ENCODE measurements at regions not wholly inside any gene's neighbourhood (a gene's known extent, or its start where the extent isn't known, plus 50 kb on each side); places are given as distances from the start of the nearest gene placed in this dataset.

GRCh38 chr13:100941377-100942368 is 267.1 kb upstream of the TMTC4 start:
- DNase-seq (ENCODE audit: low spot score): no peak
- in situ Hi-C loops (cut with HindIII; ENCODE audit: low sequenced_read_pairs): no loop called here

GRCh38 chr13:100940658-100941057 is 266.1 kb upstream of the TMTC4 start:
- no peak for DNase-seq (ENCODE audit: low spot score)
- in situ Hi-C loops (cut with HindIII; ENCODE audit: low sequenced_read_pairs): no loop called here

GRCh38 chr13:100933841-100934240 is 259.2 kb upstream of the TMTC4 start:
- in situ Hi-C loops (cut with HindIII; ENCODE audit: low sequenced_read_pairs): no loop called here
- DNase-seq (ENCODE audit: low spot score): no peak

- no peak for DNase-seq (ENCODE audit: low spot score)
- in situ Hi-C loops (cut with HindIII; ENCODE audit: low sequenced_read_pairs): no loop called here
Measured at GRCh38 chr13:100922599-100922998, 248.0 kb upstream of the TMTC4 start.

- no peak for DNase-seq (ENCODE audit: low spot score)
- in situ Hi-C loops (cut with HindIII; ENCODE audit: low sequenced_read_pairs): no loop called here
Measured at GRCh38 chr13:100921139-100921538, 246.5 kb upstream of the TMTC4 start.

GRCh38 chr13:100917011-100917410 is 242.4 kb upstream of the TMTC4 start:
- in situ Hi-C loops (cut with HindIII; ENCODE audit: low sequenced_read_pairs): no loop called here
- no peak for DNase-seq (ENCODE audit: low spot score)

- in situ Hi-C loops (cut with HindIII; ENCODE audit: low sequenced_read_pairs): no loop called here
Measured at GRCh38 chr13:100913143-100913542, 238.5 kb upstream of the TMTC4 start.

GRCh38 chr13:100904293-100904976 is 229.8 kb upstream of the TMTC4 start:
- in situ Hi-C loops (cut with HindIII; ENCODE audit: low sequenced_read_pairs): no loop called here

More at GRCh38 chr13:100913143-100913542, 238.5 kb upstream of the TMTC4 start:
- no peak for DNase-seq (ENCODE audit: low spot score)

GRCh38 chr13:100899720-100900316 is 225.2 kb upstream of the TMTC4 start:
- in situ Hi-C loops (cut with HindIII; ENCODE audit: low sequenced_read_pairs): no loop called here

More at GRCh38 chr13:100904293-100904976, 229.8 kb upstream of the TMTC4 start:
- DNase-seq (ENCODE audit: low spot score): no peak

GRCh38 chr13:100898431-100898830 is 223.8 kb upstream of the TMTC4 start:
- in situ Hi-C loops (cut with HindIII; ENCODE audit: low sequenced_read_pairs): no loop called here

More at GRCh38 chr13:100899720-100900316, 225.2 kb upstream of the TMTC4 start:
- DNase-seq (ENCODE audit: low spot score): no peak

GRCh38 chr13:100895651-100896050 is 221.1 kb upstream of the TMTC4 start:
- no peak for DNase-seq (ENCODE audit: low spot score)
- in situ Hi-C loops (cut with HindIII; ENCODE audit: low sequenced_read_pairs): no loop called here

More at GRCh38 chr13:100898431-100898830, 223.8 kb upstream of the TMTC4 start:
- DNase-seq (ENCODE audit: low spot score): no peak

GRCh38 chr13:100892981-100893380 is 218.4 kb upstream of the TMTC4 start:
- in situ Hi-C loops (cut with HindIII; ENCODE audit: low sequenced_read_pairs): no loop called here
- DNase-seq (ENCODE audit: low spot score): no peak

- no peak for DNase-seq (ENCODE audit: low spot score)
- in situ Hi-C loops (cut with HindIII; ENCODE audit: low sequenced_read_pairs): no loop called here
Measured at GRCh38 chr13:100890645-100891044, 216.1 kb upstream of the TMTC4 start.

- in situ Hi-C loops (cut with HindIII; ENCODE audit: low sequenced_read_pairs): no loop called here
- DNase-seq (ENCODE audit: low spot score): no peak
Measured at GRCh38 chr13:100887729-100888151, 213.1 kb upstream of the TMTC4 start.

- DNase-seq (ENCODE audit: low spot score): peak; percentile 8
- in situ Hi-C loops (cut with HindIII; ENCODE audit: low sequenced_read_pairs): no loop called here
Measured at GRCh38 chr13:100883453-100883852, 208.9 kb upstream of the TMTC4 start.

GRCh38 chr13:100881291-100881864 is 206.8 kb upstream of the TMTC4 start:
- in situ Hi-C loops (cut with HindIII; ENCODE audit: low sequenced_read_pairs): no loop called here

GRCh38 chr13:100880166-100880565 is 205.6 kb upstream of the TMTC4 start:
- in situ Hi-C loops (cut with HindIII; ENCODE audit: low sequenced_read_pairs): no loop called here
- no peak for DNase-seq (ENCODE audit: low spot score)

More at GRCh38 chr13:100881291-100881864, 206.8 kb upstream of the TMTC4 start:
- DNase-seq (ENCODE audit: low spot score): no peak

- in situ Hi-C loops (cut with HindIII; ENCODE audit: low sequenced_read_pairs): no loop called here
- no peak for DNase-seq (ENCODE audit: low spot score)
Measured at GRCh38 chr13:100879255-100879654, 204.7 kb upstream of the TMTC4 start.

GRCh38 chr13:100876044-100876403 is 201.4 kb upstream of the TMTC4 start:
- in situ Hi-C loops (cut with HindIII; ENCODE audit: low sequenced_read_pairs): no loop called here
- DNase-seq (ENCODE audit: low spot score): no peak

All from G401 (cell line).